ENCODE measurements at regions not wholly inside any gene's neighbourhood (a gene's known extent, or its start where the extent isn't known, plus 50 kb on each side); places are given as distances from the start of the nearest gene placed in this dataset.
"Not testable (repeated sequence)": the region's sequence is repeated elsewhere in the genome, so short reads cannot be mapped to it uniquely, and the experiment has no call there.

DNA sequence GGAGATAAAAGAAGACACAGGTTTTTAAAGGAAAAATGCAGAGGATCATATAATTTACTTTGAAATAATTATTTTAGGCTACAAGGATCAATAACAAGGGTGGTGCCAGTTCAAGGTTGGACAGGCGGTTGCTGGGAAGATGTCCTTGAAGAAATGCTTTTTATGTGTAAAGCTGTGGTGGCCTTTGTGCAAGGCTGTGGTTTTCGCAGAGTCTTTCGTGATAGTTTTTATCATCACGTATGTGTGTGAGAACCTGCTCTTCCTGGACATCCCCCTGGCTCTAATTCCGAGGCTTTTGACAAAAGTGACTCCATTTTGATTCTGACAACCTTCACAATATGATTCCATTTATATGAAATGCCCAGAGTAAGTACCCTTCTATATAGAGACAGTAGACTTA, 85.8 kb upstream of the COG2 start:
- no peak for DNase-seq (ENCODE audit: low read depth)

DNA sequence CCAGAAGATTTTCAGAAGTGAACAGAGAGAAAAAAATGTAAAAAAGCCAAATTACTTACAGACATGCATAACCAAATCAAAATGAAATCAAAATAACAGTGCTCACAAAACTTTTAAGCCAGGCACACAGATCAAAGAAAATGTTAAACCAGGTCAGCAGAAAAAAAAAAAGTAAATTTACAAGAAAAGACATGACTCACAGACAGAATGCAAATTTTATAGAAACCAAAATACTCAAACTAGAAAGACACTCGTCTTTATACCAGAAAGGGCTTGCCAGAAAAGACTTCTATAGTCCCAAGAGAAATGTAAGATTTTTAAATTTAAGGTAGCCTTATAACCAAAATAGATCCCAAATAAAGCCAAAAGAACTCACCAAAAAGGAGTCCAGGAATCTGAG, 86.5 kb upstream of the COG2 start:
- no peak for DNase-seq (ENCODE audit: low read depth)

DNA sequence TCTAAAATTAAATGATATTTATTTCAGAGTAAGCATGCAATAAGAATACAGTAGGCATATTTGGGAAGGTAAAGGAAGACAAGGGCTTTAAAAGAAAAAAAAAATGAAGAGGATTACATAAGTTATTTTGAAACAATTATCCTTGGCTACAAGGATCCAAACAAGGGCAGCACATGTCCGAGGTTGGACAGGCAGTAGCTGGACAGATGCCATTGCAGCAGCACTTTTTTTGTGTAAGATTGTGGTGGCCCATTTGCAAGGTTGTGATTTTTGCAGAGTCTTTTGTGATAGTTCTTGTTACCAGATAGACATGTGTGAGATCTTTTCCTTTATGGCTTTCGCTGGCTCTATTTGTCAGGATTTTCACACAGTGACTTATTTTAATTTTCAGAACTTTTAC, 89.4 kb upstream of the COG2 start:
- DNase-seq (ENCODE audit: low read depth) = no peak

DNA sequence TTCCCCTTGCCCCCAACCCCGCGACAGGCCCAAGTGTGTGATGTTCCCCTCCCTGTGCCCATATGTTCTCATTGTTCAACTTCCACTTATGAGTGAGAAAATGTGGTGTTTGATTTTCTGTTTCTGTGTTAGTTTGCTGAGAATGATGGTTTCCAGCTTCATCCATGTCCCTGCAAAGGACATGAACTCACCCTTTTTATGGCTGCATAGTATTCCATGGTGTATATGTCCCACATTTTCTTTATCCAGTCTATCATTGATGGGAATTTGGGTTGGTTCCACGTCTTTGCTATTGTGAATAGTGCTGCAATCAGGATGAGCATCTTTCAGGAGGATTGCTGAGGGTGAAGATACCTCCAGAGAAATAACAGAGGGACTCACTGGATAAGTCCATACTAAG, 91.3 kb upstream of the COG2 start:
- not testable (repeated sequence) for DNase-seq (ENCODE audit: low read depth)

DNA sequence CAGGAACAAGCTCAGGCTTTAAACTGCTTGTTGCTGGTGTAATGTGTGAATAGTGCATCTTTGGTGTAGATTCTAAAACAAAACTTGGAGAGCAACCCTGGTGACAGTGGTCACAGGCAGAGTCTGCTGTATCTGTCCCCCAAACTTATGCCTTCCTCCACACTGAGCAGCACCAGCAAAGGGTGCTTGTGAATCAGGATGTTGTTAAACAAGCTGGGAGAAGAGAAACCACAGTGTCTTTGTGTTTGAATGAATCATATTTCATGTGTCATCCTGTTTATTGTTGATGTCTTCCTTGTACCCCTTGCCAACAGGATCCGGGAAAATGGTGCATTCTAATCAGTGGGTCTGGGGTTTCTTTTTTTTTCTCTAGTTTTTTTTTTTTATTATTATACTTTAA, 91.9 kb upstream of the COG2 start:
- DNase-seq (ENCODE audit: low read depth) = no peak

DNA sequence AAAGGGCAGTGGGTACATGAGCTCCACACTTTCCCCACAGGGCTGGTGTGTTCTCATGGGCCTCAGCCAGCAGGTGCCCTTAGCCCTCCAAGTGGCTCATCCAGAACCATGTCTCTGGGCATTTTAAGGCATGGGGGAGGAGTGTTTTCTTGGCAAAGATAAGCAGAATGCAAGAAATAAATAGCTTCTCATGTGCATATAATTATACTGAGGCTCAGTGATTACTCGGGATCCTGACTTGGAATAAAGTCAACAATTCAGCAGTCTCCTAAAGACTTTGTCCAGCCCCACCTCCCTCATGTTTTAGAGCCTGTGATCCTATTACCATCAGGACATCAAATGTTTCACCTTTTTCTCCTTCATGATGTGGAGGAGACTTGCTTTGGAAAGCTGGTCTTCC, 92.7 kb upstream of the COG2 start:
- no peak for DNase-seq (ENCODE audit: low read depth)

DNA sequence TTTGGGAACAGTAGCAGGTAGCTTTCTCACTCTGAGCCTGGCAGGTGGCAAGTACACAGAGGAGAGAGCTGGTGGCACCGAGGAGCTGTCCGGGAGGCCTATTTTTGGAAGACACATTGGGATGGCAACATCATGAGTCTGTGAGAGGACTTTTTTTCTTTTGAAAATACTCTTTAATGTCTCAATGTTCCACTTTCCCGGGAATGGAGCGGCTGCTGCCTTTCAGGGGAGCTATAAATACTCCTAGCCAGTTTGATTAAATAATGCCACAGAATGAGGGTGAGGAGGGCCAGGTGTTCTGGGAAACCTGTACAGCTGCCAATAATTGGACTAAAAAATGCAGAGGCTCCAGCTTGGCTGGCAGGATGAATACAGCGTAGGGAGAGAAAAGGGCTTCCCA, 93.3 kb upstream of the COG2 start:
- DNase-seq (ENCODE audit: low read depth) = no peak

DNA sequence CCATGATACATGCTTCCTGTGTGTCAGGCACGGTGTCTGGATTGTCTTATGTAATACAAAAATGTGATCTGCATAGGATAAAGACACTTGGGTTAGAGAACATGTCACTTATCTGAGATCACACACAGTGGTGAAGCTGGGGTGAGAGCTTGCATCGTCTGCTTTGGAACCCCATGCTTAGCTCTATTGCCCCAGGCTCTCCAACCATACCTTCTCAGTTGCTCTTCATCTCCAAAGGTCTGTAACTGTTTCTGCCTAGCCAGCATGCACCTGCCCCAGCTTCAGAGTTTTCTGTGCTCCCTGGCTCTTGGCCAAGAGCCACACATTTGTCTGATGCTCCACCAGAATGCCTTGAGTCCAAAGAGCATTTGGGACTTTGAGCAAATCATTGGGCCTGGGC, 93.9 kb upstream of the COG2 start:
- DNase-seq (ENCODE audit: low read depth) = no peak

DNA sequence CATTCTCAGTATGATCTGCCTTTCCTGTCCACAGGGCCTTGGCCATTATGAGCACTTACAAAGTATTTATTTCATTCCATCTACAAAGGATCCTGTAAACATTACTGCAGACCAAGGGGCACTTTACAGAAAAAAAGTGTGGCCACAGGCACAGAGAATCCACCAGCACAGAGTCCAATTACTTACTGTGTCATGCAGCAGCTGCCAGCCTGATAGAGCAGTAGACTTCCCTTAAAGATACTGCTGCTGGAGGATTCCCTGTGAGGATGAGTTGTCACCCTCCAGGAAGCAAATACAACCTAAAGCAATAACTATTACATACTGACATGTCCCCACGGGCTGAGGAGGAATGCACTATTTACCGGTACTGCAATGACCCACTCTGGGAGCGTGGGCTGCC, 97.1 kb upstream of the COG2 start:
- no peak for DNase-seq (ENCODE audit: low read depth)

DNA sequence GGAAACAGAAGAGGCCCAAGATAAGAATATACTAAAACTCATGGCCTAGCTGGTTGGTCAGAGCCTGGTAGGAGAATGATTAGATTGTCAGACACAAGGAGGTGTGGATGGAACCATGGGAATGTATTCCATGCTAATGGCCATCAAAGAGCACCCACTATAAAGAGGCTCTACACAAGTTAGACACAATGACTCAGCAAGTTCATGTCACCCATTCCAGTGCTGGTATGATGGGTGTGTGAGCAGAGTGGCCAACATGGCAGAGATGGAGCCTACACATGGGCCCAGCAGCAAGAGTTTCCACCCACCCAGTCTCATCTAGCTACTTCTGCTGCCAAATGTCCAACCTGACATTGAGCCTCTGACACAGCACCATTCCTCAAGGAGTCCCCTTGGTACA, 97.5 kb upstream of the COG2 start:
- DNase-seq (ENCODE audit: low read depth) = no peak

DNA sequence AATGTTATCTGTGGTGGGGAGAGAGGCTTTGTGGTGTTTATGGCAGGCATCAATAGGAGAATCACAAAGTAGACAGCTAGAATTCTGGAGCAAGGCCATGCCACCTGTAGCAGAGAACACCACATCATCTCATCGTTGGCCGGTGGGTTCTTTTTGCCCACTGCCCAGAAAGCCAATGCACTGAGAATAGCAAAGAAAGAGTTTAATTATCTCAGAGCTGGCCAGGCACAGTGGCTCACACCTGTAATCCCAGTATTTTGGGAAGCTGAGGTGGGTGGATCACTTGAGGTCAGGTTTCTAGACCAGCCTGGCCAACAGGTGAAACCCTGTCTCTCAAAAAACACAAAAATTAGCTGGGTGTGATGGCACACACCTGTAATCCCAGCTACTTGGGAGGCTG, 99.2 kb upstream of the COG2 start:
- no peak for DNase-seq (ENCODE audit: low read depth)

DNA sequence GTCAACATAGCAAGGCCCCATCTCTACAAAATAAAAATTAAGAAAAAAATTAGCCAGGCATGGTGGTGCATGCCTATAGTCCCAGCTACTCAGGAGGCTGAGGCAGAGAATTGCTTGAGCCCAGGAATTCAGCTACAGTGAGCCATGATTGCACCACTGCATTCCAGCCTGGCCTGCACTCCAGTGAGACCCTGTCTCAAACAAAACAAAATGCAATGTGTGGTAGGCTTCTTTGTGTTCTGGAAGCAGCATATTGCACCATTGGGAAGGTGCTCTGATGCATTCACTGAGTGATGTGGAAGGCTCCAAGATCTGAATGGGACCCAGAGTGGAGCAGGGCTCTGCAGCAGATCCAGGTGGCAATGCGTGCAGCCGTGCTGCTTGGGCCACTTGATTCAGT, 99.6 kb upstream of the COG2 start:
- no peak for DNase-seq (ENCODE audit: low read depth)

DNA sequence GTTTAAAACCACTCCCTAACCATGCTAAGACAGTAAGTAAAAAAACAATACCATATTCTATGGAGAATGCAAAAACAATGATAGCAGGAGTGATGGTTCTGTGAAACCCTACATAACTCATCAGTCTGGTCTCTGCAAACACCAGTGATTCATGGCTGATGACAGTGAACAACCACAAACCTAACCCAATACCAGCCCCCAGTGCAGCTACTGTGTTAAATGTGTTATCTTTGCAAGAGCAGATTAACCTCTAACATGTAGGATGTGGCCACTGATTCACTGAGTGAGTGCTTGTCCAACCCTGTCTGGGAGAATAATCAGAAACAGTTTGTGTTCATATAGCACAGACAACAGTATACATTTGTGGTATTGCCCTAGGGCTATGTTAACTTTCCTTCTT, 100.2 kb upstream of the COG2 start:
- peak; percentile 12 for DNase-seq (ENCODE audit: low read depth)

DNA sequence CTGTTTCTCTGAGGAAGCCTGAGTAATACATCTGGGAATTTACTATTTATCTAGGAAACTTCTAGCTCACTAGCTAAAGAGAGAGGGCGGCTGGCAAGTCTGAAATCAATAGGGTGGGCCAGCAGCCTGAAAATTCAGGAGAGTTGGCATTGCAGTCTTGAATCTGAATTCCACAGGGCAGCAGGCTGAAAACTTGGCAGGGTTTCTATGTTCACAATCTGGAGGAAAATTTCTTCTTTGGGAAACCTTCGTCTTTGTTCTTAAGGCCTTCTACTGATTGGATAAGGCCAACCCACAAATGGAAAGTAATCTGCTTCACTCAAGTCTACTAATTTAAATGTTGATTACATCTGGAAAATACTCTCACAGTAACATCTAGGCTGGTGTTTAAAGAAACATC, 101.0 kb upstream of the COG2 start:
- DNase-seq (ENCODE audit: low read depth) = no peak

DNA sequence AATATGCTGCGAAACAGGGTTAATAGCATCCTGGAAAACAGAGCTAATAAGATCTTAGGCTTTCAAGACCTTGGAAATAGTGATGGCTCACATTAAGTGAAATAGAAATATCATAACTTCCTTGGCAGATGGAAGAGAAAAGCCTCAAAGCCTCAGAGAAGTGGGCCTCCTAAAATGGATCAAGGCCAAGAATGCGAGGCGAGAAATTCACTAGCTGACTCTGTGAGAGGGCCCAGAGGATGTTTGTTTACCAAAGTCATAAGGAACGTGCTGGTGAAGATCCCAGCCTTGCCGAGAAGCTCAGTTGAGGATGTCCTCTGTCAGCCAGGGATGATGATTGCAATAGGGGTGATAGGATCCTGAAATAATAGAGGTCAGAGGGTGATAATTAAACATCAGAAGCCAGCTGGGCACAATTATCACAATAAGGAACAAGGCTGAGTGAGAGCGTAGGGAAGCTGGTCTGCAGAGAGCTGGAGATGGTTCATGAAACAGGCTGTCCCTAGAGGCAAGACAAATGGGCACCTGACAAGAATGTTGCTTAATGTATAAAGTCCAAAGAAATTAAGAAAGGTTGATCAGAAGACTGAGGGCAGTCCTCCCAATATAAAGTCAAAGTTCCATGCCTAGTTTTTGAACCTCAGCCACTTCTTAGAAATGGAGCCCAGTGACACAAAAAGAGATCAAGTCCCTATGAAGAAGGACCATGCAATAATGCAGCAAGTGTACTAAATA, 101.7 kb upstream of the COG2 start:
- DNase-seq (ENCODE audit: low read depth) = no peak

DNA sequence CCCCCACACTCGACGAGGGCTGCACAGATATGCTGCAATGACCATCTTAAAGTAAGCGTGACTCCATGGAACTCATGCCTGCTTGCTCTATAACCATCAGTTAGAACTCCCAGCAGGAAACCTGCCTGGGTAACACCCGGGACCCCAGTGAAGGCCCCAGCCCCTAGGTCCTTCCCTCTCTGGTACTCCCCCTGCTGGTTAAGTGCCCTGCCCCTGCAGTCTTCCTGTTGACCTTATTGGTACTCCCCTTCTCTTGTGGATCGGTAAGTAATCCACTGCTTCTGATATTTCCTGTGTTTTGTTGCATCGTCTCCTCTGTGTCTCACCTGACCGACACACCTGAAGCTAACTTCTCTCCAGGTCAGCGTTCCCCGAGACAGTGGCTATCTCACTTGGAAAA, 104.8 kb upstream of the COG2 start:
- no peak for DNase-seq (ENCODE audit: low read depth)

DNA sequence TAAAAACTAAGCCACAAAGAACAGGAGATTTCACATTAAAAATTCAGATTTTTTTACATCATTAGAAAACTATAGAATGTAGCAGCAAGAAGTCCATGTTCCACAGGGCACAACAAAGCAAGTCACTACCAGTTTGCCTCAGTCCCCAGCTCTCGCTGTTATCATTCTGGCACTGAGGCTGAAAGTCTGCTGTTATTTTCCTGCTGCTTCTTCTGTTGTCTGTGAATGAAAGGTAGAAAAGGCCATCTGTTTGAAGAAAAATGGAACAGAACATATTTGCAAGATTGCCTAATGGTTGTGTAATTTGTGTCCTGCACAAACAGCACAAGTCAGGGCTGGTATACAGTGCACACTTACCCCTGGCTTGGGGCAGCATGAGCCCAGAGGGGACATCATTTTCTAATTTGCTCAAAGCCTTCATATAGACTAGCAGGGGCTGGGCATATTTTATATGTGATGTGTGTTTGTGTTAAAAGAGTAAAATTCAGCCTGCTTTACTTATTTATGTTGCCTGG, 105.6 kb upstream of the COG2 start:
- DNase-seq (ENCODE audit: low read depth) = no peak

DNA sequence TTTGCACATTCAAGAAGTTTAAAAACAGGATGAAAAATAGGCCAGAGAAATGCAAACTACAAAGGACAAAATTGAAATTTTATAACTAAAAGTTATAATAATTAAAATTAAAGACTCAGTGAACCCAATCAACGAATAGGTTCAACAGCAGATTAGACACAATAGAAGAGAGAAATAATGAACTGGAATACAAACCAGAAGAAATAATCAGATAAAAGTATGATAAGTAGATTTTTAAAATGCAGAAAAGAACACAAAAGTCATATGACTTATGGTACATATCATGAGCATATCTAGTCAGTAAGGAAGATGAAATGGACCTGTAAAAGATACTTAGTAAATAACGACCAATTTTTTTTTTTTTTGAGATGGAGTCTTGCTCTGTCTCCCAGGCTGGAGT, 108.1 kb upstream of the COG2 start:
- no peak for DNase-seq (ENCODE audit: low read depth)

DNA sequence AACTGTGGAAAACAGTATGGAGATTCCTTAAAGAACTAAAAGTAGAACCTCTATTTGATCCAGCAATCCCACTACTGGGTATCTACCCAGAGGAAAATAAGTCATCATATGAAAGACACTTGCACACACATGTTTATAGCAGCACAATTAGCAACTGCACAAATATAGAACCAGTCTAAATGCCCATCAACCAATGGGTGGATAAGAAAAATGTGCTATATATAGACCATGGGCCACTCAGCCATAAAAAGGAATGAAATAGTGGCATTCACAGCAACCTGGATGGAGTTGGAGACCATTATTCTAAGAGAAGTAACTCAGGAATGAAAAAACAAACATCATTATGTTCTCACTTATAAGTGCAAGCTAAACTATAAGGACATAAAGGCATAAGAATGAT, 105.0 kb upstream of the PGBD5 start:
- no peak for DNase-seq (ENCODE audit: low read depth)

DNA sequence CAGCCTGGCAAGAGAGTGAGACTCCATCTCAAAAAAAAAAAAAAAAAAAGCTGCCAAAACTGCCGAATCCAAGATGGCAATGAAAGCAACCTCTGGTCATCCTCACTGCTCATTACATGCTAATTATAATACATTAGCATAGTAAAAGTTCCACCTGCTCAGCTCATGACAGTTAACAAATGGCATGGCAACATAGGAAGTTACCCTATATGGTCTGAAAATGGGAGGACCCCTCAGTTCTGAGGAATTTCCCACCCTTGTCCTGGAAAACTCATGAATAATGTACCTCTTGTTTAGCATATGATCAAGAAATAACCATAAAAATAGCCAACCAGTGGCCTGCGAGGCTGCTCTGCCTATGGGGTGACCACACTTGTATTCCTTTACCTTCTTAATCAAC, 93.1 kb upstream of the PGBD5 start:
- DNase-seq (ENCODE audit: low read depth) = no peak

DNA sequence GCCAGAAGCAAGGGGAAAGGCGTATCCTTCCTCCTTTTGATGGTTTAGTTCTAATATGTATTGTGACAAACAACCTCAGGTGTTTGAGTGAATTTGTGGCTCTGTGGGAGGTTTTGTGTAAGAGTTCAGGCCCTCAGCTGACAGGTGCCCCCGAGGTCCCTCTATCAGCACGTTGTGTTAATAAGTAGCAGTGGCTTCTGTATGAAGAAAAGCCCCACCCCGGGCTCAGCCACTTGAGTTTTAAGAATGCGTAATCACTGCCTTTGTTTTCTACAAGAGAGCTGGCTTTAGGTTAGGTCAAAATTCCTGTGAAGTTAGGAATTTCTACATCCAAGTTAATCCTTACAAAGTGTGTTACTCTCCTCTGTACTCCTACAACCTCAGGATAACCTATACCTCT, 92.4 kb upstream of the PGBD5 start:
- DNase-seq (ENCODE audit: low read depth) = no peak

DNA sequence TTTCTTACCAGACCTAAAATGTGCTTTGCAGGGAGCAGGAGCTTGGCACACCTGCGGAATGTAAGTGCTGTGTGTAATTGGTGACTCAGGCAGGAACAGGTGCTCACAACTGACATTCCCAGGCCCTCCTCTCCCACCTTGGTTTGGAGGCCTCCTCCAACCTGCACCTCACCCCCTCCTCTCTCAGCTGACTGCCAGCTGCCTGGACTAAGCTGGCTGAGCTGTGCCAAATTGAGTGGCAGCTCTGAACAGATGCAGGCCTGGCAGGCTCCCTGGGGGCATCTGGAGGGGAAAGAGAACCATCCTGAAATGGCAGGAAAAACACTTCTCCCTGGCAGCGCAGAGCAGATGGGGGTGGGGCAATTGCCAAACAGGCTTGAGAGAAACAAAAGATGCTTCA, 91.7 kb upstream of the PGBD5 start:
- DNase-seq (ENCODE audit: low read depth) = no peak

DNA sequence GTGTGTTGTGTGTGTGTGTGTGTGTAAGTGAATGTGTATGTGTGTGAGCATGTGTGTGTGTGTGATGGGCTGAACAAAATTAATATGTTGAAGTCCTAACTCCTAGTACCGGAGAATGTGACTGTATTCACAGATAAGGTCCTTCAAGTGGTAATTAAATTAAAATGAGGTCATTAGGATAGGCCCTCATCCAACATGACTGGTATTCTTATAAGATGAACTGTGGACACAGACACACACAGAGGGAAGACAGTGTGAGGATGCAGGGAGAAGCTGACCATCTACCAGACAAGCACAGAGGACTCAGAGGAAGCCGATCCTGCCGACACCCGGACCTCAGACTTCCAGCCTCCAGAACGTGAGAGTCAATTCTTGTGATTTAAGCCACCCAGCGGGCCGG, 91.2 kb upstream of the PGBD5 start:
- DNase-seq (ENCODE audit: low read depth) = no peak

DNA sequence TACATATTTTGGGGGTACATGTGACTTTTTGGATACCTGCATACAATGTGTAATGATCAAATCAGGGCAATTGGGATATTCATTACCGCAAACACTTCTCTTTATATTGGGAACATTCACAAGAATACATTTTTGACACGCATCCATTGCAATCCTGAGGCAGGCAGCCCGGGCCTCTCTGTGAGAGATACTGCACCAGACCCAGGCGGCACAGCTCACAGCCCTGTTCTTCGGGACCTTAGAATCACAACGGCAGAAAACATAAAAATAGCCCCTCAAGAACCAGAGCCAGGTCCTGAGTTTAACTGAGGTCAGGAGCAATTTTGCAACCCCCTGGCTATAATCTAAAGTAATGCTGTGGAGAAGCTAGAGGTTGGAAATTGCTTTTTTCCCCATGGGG, 90.8 kb upstream of the PGBD5 start:
- no peak for DNase-seq (ENCODE audit: low read depth)
